Panc1 (cell line): ENCODE measurements at regions not wholly inside any gene's neighbourhood (a gene's known extent, or its start where the extent isn't known, plus 50 kb on each side); places are given as distances from the start of the nearest gene placed in this dataset.
A peak's percentile ranks its signal among the peaks of the same experiment; 100 is the strongest.
"Not testable (repeated sequence)": the region's sequence is repeated elsewhere in the genome, so short reads cannot be mapped to it uniquely, and the experiment has no call there.

Experiments used
- ATAC-seq: fragments of 200-7000 bp; cut with Tn5 transposase; 2 replicates; pipeline ENCODE4 v1.9.1; 2020; ENCODE audit warnings: mild to moderate bottlenecking, moderate library complexity
- BruUV-seq: library from RNA; stranded (reverse); fragments of 400-500 nt; replicated peaks from 2 replicates; lab custom pipeline; 2021; lab: Mats Ljungman, UMichigan
- CTCF ChIA-PET: fragments of 300-600 bp; sonication (Branson Sonifier 250); formaldehyde crosslinking; loops from one replicate; lab custom pipeline; 2022; ENCODE audit warnings: antibody characterized with exemption; lab: Charles Lee
- POLR2A ChIA-PET: fragments of 300-600 bp; sonication (Branson Sonifier 250); formaldehyde crosslinking; loops from one replicate; lab custom pipeline; 2022; ENCODE audit warnings: antibody characterized with exemption; lab: Charles Lee
- DNase-seq: peaks from one replicate; pipeline ENCODE4 v3.0.0-alpha.2; 2010; ENCODE audit warnings: low read depth, low spot score
- H3K27ac ChIP-seq: 2 replicates; pipeline ENCODE4 v1.5.1; 2011; ENCODE audit warnings: mild to moderate bottlenecking, low read length, inconsistent platforms
- H3K27me3 ChIP-seq: fragments of 200-500 bp; sonication (Bioruptor generic); 2 replicates; pipeline ENCODE4 v1.6.0; 2014; ENCODE audit warnings: low read length, inconsistent platforms; ENCODE audit not compliant: control insufficient read depth, insufficient read depth
- H3K36me3 ChIP-seq: fragments of 200-500 bp; sonication (Bioruptor generic); 2 replicates; pipeline ENCODE4 v1.5.1; 2014; ENCODE audit warnings: inconsistent platforms, mild to moderate bottlenecking, low read length, moderate library complexity; ENCODE audit not compliant: control insufficient read depth, insufficient read depth
- H3K4me1 ChIP-seq: 2 replicates; pipeline ENCODE4 v1.5.1; 2011; ENCODE audit warnings: inconsistent platforms, mild to moderate bottlenecking, low read length, moderate library complexity; ENCODE audit not compliant: control insufficient read depth, insufficient read depth
- H3K4me3 ChIP-seq, 2 experiments: 2 replicates each; pipeline ENCODE4 v1.5.1; 2011 to 2012; ENCODE audit warnings: low read depth in 2 of 2, low read length in 2 of 2, mild to moderate bottlenecking in 2 of 2, inconsistent platforms in 1 of 2, moderate library complexity in 1 of 2
- H3K9me3 ChIP-seq: fragments of 200-500 bp; sonication (Bioruptor generic); 2 replicates; pipeline ENCODE4 v1.5.1; 2014; ENCODE audit warnings: low read depth, mild to moderate bottlenecking, inconsistent platforms, low read length, moderate library complexity; ENCODE audit not compliant: control insufficient read depth, insufficient read depth
- CTCF ChIP-seq: fragments of 450-650 bp; IDR thresholded peaks from 2 replicates; pipeline ENCODE4 v1.5.1; 2017; ENCODE audit warnings: mild to moderate bottlenecking
- POLR2AphosphoS5 ChIP-seq: IDR thresholded peaks from 2 replicates; pipeline ENCODE4 v1.6.1; 2012; ENCODE audit warnings: mild to moderate bottlenecking, low read depth, low read length, moderate library complexity
- REST ChIP-seq, 2 experiments: IDR thresholded peaks; 2 replicates each; pipeline ENCODE4 v1.6.1; 2011 to 2012; ENCODE audit warnings: low read depth in 2 of 2, control low read depth in 1 of 2, low read length in 1 of 2, mild to moderate bottlenecking in 1 of 2, moderate library complexity in 1 of 2; ENCODE audit not compliant: insufficient read depth in 1 of 2
- SIN3A ChIP-seq: IDR thresholded peaks from 2 replicates; pipeline ENCODE4 v1.6.1; 2012; ENCODE audit warnings: low read depth, mild to moderate bottlenecking, low read length, moderate library complexity, borderline replicate concordance; ENCODE audit not compliant: insufficient read depth
- TCF7L2 ChIP-seq: IDR thresholded peaks from 2 replicates; pipeline ENCODE4 v1.6.1; 2011; ENCODE audit warnings: mild to moderate bottlenecking, low read depth, low read length, inconsistent platforms
- in situ Hi-C: cut with HindIII; loops from 2 replicates; pipeline ENCODE4 v1.10.0; 2016; ENCODE audit warnings: low sequenced_read_pairs, low pct_unique_long_range_greater_than_20kb
- intact Hi-C: fragments of 100-400 bp; cut with micrococcal nuclease; formaldehyde crosslinking; loops from one replicate; pipeline ENCODE4 v1.10.0; 2022; ENCODE audit not compliant: unreplicated experiment

GRCh38 chr17:30701498-30701989 is 122.9 kb downstream of the CRLF3 start:
- POLR2A ChIA-PET, result no interaction called here

GRCh38 chr17:30700833-30701232 is 123.7 kb downstream of the CRLF3 start:
- H3K36me3 ChIP-seq, H3K9me3 ChIP-seq, H3K4me1 ChIP-seq, DNase-seq, ATAC-seq, POLR2A ChIA-PET, H3K4me3 ChIP-seq, CTCF ChIA-PET, BruUV-seq, H3K27me3 ChIP-seq, intact Hi-C loops, in situ Hi-C loops, H3K27ac ChIP-seq: not testable (repeated sequence)

More at GRCh38 chr17:30701498-30701989, 122.9 kb downstream of the CRLF3 start:
- ATAC-seq, result no peak
- CTCF ChIA-PET, result no interaction called here
- H3K27me3 ChIP-seq, result no peaks in the 10 kb centered on the region
- H3K4me3 ChIP-seq, result no peak overlapping the region
- H3K27ac ChIP-seq, result no peak overlapping the region
- no peaks in the 10 kb centered on the region for H3K4me1 ChIP-seq
- in situ Hi-C loops, result no loop called here
- no peak for DNase-seq
- TF ChIP-seq TCF7L2, result no peak
- H3K9me3 ChIP-seq, result no peaks in the 10 kb centered on the region
- no peaks in the 10 kb centered on the region for H3K36me3 ChIP-seq
- BruUV-seq, result no TSS peak
- intact Hi-C loops, result no loop called here

- in situ Hi-C loops, H3K36me3 ChIP-seq, POLR2A ChIA-PET, H3K27me3 ChIP-seq, H3K9me3 ChIP-seq, H3K4me1 ChIP-seq, CTCF ChIA-PET, DNase-seq, BruUV-seq, intact Hi-C loops: not testable (repeated sequence)
- TF ChIP-seq CTCF, result peak; percentile 98
- ATAC-seq, result peak; percentile 97
- Histone ChIP-seq H3K4me3 (peak overlapping the region; percentile 47), H3K27ac (peak overlapping the region; percentile 39; the same call in 1 of the 2 replicates)
Observed at GRCh38 chr17:30697619-30698460, 126.7 kb downstream of the CRLF3 start.

GRCh38 chr17:30696234-30696633 is 128.3 kb downstream of the CRLF3 start:
- H3K27me3 ChIP-seq, result no peaks in the 10 kb centered on the region
- CTCF ChIA-PET, result no interaction called here
- POLR2A ChIA-PET, result no interaction called here
- TF ChIP-seq REST (IDR thresholded peaks at IDR 0.05; ENCODE audit: insufficient read depth in 1 of 2, low read depth in 2 of 2, low read length in 1 of 2) (no peak), CTCF (no peak), TCF7L2 (no peak), SIN3A (no peak), POLR2AphosphoS5 (no peak)
- no TSS peak for BruUV-seq
- H3K27ac ChIP-seq, result no peak overlapping the region
- DNase-seq (no peak), ATAC-seq (no peak)
- in situ Hi-C loops, result no loop called here
- H3K36me3 ChIP-seq, result no peaks in the 10 kb centered on the region
- no peaks in the 10 kb centered on the region for H3K4me1 ChIP-seq
- no peaks in the 10 kb centered on the region for H3K9me3 ChIP-seq
- intact Hi-C loops, result no loop called here
- H3K4me3 ChIP-seq, result no peak overlapping the region
